ENCODE measurements at regions not wholly inside any gene's neighbourhood (a gene's known extent, or its start where the extent isn't known, plus 50 kb on each side); places are given as distances from the start of the nearest gene placed in this dataset.
"Not testable (repeated sequence)": the region's sequence is repeated elsewhere in the genome, so short reads cannot be mapped to it uniquely, and the experiment has no call there.

DNA sequence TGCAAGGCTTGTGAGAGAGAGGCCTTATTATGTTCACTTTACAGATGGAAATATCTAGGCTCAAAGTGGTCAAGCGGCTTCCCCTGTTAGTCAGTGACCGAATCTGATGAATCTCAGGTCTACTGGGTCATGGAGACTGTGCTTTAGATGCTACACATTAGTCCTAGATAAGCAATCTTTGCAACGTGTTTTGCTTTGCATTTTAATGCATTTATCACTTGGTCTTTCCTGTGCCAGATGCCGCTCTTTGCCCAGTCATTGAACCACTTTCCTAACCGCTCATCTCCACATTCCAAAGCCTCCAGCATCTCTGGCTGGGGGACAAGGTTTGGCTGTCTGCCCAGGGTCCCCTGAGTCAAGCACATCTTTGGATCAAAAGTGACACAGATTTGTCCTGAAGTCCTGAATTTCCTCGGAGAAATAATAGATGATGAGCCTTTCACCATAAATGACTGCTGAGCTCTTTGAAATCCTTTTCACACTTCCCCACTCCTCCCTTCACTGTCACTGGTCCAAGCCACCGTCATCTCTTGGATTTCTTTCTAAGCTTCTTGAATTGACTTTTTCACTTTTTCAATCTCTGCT is 96.0 kb upstream of the USP24 start:
- no peak for DNase-seq (ENCODE audit: low spot score)
- in situ Hi-C loops (cut with HindIII; ENCODE audit: low sequenced_read_pairs), result no loop called here

DNA sequence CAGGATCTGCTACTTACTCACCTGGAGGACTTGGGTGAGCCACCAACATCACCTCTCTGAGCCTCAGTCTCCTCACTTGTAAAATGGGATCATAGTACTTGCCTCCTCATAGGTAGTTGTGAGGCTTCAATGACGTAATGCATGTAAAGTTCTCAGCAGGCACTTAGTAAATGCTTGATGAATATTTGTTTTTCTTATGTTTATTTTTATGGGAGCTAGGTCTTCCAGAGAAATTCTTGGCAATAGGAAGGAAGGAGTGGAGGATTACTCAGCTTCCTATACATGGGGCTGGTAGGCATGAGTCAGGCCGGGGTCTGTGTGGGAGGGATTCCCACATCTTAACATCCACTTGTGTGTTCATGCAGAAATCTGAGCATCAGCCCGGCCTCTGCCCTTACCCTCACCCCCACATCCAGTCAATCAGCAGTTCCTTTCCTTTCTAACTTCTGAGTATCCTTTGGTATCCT is 95.4 kb upstream of the USP24 start:
- in situ Hi-C loops (cut with HindIII; ENCODE audit: low sequenced_read_pairs), result no loop called here
- DNase-seq (ENCODE audit: low spot score), result no peak

GRCh38 chr1:55309786-55310504 is 94.8 kb upstream of the USP24 start:
- in situ Hi-C loops (cut with HindIII; ENCODE audit: low sequenced_read_pairs), result no loop called here
- DNase-seq (ENCODE audit: low spot score), result no peak

DNA sequence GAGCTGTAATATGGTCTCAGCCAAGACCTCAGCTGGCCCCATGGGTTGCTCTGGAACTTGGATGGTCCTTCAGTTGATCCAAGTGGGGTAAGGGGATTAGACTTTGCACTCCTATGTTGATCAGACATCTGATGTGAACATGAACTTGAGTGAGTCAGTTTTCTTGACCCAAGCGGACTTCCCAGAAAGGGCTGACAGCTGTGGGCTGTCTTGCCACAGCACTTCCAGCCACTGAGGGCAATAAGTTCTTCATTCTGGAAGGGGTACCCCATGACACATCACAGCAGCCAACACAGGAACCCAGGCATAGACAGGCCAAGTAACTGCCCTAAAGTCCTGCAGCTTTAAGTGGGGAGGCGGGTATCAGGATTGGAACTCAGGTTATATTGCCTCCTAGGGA is 93.9 kb upstream of the USP24 start:
- in situ Hi-C loops (cut with HindIII; ENCODE audit: low sequenced_read_pairs), result no loop called here
- DNase-seq (ENCODE audit: low spot score), result no peak

- in situ Hi-C loops (cut with HindIII; ENCODE audit: low sequenced_read_pairs), result no loop called here
- DNase-seq (ENCODE audit: low spot score), result no peak
These were observed 90.6 kb upstream of the USP24 start for GRCh38 chr1:55305735-55306134.

GRCh38 chr1:55304229-55304740 is 89.1 kb upstream of the USP24 start:
- in situ Hi-C loops (cut with HindIII; ENCODE audit: low sequenced_read_pairs), result no loop called here
- no peak for DNase-seq (ENCODE audit: low spot score)

GRCh38 chr1:55302972-55303371 is 87.8 kb upstream of the USP24 start:
- in situ Hi-C loops (cut with HindIII; ENCODE audit: low sequenced_read_pairs), result no loop called here
- DNase-seq (ENCODE audit: low spot score), result no peak

DNA sequence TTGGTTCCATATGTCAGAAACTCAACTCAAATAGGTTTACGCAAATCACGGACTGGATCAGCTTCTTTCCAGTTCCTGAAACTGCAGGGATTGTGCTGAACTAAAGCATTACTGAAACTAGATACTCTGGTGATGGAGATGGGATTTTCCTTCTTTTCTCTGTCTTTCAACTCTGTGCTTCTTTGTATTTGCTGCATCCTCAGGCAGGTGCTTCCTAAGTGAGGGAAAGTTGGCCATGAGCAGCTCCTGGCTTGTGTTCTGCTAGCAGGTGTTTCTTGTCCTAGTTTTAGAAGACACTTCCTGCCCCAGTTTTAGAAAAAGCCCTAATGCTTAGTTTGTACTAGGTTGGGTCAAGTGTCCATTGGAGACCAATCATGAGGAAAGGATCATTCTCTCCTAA is 86.7 kb upstream of the USP24 start:
- in situ Hi-C loops (cut with HindIII; ENCODE audit: low sequenced_read_pairs), result no loop called here
- DNase-seq (ENCODE audit: low spot score), result peak; percentile 18

DNA sequence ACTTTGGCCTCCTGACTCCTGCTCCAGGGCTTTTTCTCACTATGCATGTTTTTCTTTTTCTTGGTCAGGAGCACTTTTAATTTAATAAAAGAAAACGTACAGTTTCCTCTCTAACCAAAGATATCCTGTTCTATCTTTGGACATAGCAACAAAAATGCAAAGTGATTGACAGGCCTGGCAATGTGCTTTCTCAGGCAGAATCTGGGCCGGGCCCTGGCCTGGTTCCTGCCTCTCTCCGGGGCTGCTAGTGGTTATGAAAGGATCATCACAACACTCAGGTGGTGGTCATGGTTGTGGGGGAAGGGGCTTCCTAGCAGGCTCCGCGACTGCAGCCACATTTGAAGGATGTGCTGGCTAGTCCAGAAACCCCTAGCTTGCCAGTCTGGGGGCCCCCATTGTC is 85.8 kb upstream of the USP24 start:
- no peak for DNase-seq (ENCODE audit: low spot score)
- in situ Hi-C loops (cut with HindIII; ENCODE audit: low sequenced_read_pairs), result no loop called here

GRCh38 chr1:55298167-55298894 is 83.2 kb upstream of the USP24 start:
- DNase-seq (ENCODE audit: low spot score), result no peak
- in situ Hi-C loops (cut with HindIII; ENCODE audit: low sequenced_read_pairs), result no loop called here

- DNase-seq (ENCODE audit: low spot score); in situ Hi-C loops (cut with HindIII; ENCODE audit: low sequenced_read_pairs): not testable (repeated sequence)
These were observed 81.1 kb upstream of the USP24 start for GRCh38 chr1:55296247-55296646.

DNA sequence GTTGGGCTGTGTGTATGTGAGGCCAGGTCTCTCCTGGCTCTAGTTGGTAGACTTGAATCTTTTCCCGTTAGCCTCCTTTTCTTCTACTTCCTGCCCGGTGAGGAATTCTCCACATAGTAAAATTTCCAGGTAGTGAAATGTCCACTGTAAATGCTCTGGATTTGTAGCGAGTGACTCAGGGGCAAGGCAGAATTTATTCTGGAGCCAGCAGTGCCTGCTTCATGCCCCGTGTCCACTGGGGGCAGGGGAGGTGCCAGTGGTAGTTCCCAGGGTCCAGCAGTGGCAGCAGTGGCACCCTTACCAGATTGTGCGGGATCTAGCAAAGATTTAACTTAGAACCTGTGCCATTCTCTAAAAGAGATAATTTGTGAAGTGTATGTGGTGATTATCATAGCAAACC is 74.5 kb upstream of the USP24 start:
- in situ Hi-C loops (cut with HindIII; ENCODE audit: low sequenced_read_pairs), result no loop called here
- no peak for DNase-seq (ENCODE audit: low spot score)

- in situ Hi-C loops (cut with HindIII; ENCODE audit: low sequenced_read_pairs), result no loop called here
- no peak for DNase-seq (ENCODE audit: low spot score)
These were observed 73.9 kb upstream of the USP24 start for GRCh38 chr1:55289042-55289441.

GRCh38 chr1:55288245-55288644 is 73.1 kb upstream of the USP24 start:
- DNase-seq (ENCODE audit: low spot score), result no peak
- in situ Hi-C loops (cut with HindIII; ENCODE audit: low sequenced_read_pairs), result no loop called here

DNA sequence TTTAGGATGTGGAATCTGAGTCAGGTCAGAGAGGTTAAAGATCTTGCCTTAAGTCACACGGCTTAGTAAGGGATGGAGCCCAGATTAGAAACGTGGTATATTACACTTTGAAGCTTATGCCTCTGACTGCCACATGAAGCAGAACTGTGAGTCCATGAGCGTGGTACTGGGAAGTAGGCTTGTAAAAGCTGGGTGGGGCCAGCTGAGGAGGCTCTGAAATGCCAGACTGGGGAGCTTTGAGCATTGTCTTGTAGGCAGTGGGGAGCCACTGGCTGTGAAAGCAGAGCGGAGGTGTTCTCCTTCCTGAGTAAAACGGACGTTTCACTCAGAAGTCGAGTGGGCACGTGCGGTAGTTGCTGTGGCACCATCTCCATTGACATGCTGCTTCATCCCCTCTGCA is 72.6 kb upstream of the USP24 start:
- in situ Hi-C loops (cut with HindIII; ENCODE audit: low sequenced_read_pairs), result no loop called here
- DNase-seq (ENCODE audit: low spot score), result no peak

GRCh38 chr1:55286856-55287602 is 71.9 kb upstream of the USP24 start:
- no peak for DNase-seq (ENCODE audit: low spot score)
- in situ Hi-C loops (cut with HindIII; ENCODE audit: low sequenced_read_pairs), result no loop called here

DNA sequence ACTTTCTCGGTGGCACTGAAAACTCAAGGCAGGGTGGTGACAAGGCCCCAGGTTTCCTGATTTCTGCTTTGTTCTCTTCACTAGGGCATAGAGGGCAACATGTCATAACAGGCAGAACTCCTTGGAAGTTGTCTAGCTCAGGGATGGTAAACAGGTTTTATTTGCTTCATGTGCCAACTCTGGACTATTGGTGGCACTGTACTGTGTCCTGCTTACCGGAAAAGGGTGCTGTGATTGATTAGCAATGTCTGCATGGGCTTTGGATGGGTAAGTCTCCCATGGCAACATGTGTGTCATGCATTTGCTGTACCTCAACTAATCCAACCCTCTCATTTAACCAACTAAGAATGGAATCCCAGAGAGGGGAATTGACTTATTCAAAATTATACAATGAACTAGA is 70.7 kb upstream of the USP24 start:
- DNase-seq (ENCODE audit: low spot score), result no peak
- in situ Hi-C loops (cut with HindIII; ENCODE audit: low sequenced_read_pairs), result no loop called here

- in situ Hi-C loops (cut with HindIII; ENCODE audit: low sequenced_read_pairs), result no loop called here
- peak; percentile 64 for DNase-seq (ENCODE audit: low spot score)
These were observed 69.7 kb upstream of the USP24 start for GRCh38 chr1:55284856-55285255.

DNA sequence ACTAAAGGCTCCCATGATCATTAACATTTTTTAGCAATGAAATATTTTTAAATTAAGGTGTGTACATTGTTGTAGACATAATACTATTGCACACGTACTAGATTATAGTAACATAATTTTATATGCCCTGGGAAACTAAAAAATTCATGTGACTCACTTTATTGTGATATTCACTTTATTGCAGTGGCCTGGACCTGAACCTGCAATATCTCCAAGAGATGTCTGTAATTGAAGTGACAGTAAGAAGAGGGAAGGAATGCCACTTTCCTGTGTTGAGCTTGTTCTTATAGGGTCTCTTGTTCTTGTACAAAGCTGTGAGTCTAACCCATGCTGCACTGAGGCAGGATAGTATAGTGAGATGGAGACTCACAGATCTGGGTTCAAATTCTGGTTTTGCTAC is 66.9 kb upstream of the USP24 start:
- in situ Hi-C loops (cut with HindIII; ENCODE audit: low sequenced_read_pairs), result no loop called here
- DNase-seq (ENCODE audit: low spot score), result no peak

GRCh38 chr1:55280731-55281130 is 65.6 kb upstream of the USP24 start:
- DNase-seq (ENCODE audit: low spot score), result no peak
- in situ Hi-C loops (cut with HindIII; ENCODE audit: low sequenced_read_pairs), result no loop called here

Measured in G401 (cell line).